GM18861 (cell line): ENCODE measurements at regions not wholly inside any gene's neighbourhood (a gene's known extent, or its start where the extent isn't known, plus 50 kb on each side); places are given as distances from the start of the nearest gene placed in this dataset.

Source experiments
- ATAC-seq: cut with Tn5 transposase; IDR thresholded peaks from one replicate; pipeline ENCODE4 v1.9.1; 2021; ENCODE audit not compliant: unreplicated experiment

DNA sequence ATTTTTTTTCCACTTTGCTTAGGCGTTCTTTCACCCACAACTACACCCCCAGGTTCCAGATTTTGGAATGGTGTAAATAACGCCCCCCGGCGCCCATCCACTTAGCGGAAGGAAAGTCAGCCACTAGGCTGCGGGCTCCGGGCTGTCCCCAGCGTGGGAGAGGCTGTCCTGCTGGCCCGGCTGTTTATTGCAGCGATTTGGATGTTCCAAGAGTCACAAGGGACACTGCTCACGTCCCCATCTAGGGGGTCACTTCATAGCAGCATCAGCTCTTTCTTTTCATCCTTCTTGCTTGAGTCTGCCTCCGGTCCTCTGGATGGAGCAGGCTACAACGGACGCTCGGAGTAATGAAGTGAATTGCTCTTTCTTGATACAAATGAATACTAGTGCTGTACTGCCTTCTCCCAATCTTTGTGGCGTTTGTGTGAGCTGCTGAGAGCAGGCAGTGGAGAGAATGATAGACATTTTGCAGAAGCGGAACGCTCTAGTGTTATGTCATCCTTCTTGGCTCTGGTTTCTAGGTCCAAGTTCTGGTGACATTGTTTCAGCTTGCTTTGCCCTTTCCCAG is 50.7 kb upstream of the PAIP2B start:
- no peak for ATAC-seq

DNA sequence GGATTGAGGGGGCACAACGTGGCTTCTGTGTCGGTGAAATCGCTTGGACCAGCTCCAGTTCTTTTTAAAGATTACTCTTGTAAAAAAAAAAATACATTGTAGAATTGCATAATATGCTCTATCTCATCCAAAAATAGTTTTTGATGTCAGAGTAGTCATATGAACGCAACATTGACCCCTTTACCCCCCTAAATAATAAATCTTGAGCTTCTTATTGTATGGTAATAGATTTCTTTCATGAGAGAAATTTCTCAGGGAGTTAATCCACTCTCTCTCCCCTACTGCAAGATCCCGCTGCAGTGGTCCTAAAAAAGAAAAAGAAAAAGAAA is 50.2 kb upstream of the PAIP2B start:
- ATAC-seq = no peak

- ATAC-seq = peak; percentile 97
Observed at GRCh38 chr2:71276311-71277146, 49.6 kb upstream of the PAIP2B start.
